ENCODE measurements at regions not wholly inside any gene's neighbourhood (a gene's known extent, or its start where the extent isn't known, plus 50 kb on each side); places are given as distances from the start of the nearest gene placed in this dataset.

- Histone ChIP-seq H3K27ac (no peak overlapping the region), H3K9me3 (no peaks in the 10 kb centered on the region), H3K4me3 (no peak overlapping the region), H3K36me3 (no peaks in the 10 kb centered on the region), H3K27me3 (no peaks in the 10 kb centered on the region), H3K4me1 (no peaks in the 10 kb centered on the region)
- no peak for ATAC-seq
- 82 to 90% methylated on average over 2 to 7 of the region's 7 CpGs for WGBS, 2 donors (ENCODE audit: low coverage in 1 of 2)
- TF ChIP-seq CTCF (IDR thresholded peaks at IDR 0.05) = no peak
- no peak for TF ChIP-seq POLR2A (IDR thresholded peaks at IDR 0.05)
- no peak for TF ChIP-seq POLR2AphosphoS5 (IDR thresholded peaks at IDR 0.05)
- TF ChIP-seq EP300 (IDR thresholded peaks at IDR 0.05) = no peak
Observed at GRCh38 chr21:18759267-18759666, 355.7 kb upstream of the TMPRSS15 start.

GRCh38 chr21:18759751-18760161, 356.2 kb upstream of the TMPRSS15 start:
- no CpG with 5 or more reads among the region's 17 CpGs for WGBS, 2 donors (ENCODE audit: low coverage in 1 of 2)
- no peak overlapping the region for H3K27ac ChIP-seq

GRCh38 chr21:18760247-18760646, 356.7 kb upstream of the TMPRSS15 start:
- Histone ChIP-seq H3K27me3 (no peaks in the 10 kb centered on the region), H3K27ac (no peak overlapping the region), H3K4me3 (no peak overlapping the region), H3K9me3 (no peaks in the 10 kb centered on the region), H3K36me3 (no peaks in the 10 kb centered on the region), H3K4me1 (no peaks in the 10 kb centered on the region)
- ATAC-seq = no peak
- 84 to 91% methylated on average over 3 to 5 of the region's 5 CpGs for WGBS, 2 donors (ENCODE audit: low coverage in 1 of 2)
- TF ChIP-seq CTCF (IDR thresholded peaks at IDR 0.05) (no peak), POLR2A (IDR thresholded peaks at IDR 0.05) (no peak), POLR2AphosphoS5 (IDR thresholded peaks at IDR 0.05) (no peak)

More at GRCh38 chr21:18759751-18760161, 356.2 kb upstream of the TMPRSS15 start:
- Histone ChIP-seq H3K4me3 (no peak overlapping the region), H3K27me3 (no peaks in the 10 kb centered on the region), H3K9me3 (no peaks in the 10 kb centered on the region), H3K36me3 (no peaks in the 10 kb centered on the region), H3K4me1 (no peaks in the 10 kb centered on the region)
- TF ChIP-seq POLR2AphosphoS5 (IDR thresholded peaks at IDR 0.05) (no peak), POLR2A (IDR thresholded peaks at IDR 0.05) (no peak)
- ATAC-seq = no peak

- Histone ChIP-seq H3K27me3 (no peaks in the 10 kb centered on the region), H3K4me1 (no peaks in the 10 kb centered on the region), H3K27ac (no peak overlapping the region), H3K4me3 (no peak overlapping the region), H3K36me3 (no peaks in the 10 kb centered on the region), H3K9me3 (no peaks in the 10 kb centered on the region)
- no peak for ATAC-seq
- TF ChIP-seq CTCF (IDR thresholded peaks at IDR 0.05) (no peak), EP300 (IDR thresholded peaks at IDR 0.05) (no peak), POLR2A (IDR thresholded peaks at IDR 0.05) (no peak), POLR2AphosphoS5 (IDR thresholded peaks at IDR 0.05) (no peak)
- WGBS, 2 donors (ENCODE audit: low coverage in 1 of 2) = 86 to 95% methylated on average over 8 to 12 of the region's 15 CpGs
Observed at GRCh38 chr21:18764720-18765119, 361.1 kb upstream of the TMPRSS15 start.

- no peak overlapping the region for H3K4me3 ChIP-seq
- 67 to 82% methylated on average over 2 of the region's 2 CpGs for WGBS, 2 donors (ENCODE audit: low coverage in 1 of 2)
- H3K36me3 ChIP-seq = no peaks in the 10 kb centered on the region
- ATAC-seq = no peak
- no peak for TF ChIP-seq EP300 (IDR thresholded peaks at IDR 0.05)
- TF ChIP-seq POLR2A (IDR thresholded peaks at IDR 0.05) = no peak
- no peak for TF ChIP-seq CTCF (IDR thresholded peaks at IDR 0.05)
- no peak for TF ChIP-seq POLR2AphosphoS5 (IDR thresholded peaks at IDR 0.05)
- no peaks in the 10 kb centered on the region for H3K4me1 ChIP-seq
- H3K27ac ChIP-seq = no peak overlapping the region
- H3K9me3 ChIP-seq = no peaks in the 10 kb centered on the region
- no peaks in the 10 kb centered on the region for H3K27me3 ChIP-seq
Observed at GRCh38 chr21:18769599-18769998, 366.0 kb upstream of the TMPRSS15 start.

All from gastroesophageal sphincter (tissue), 4 donors.